Prostate gland (tissue), 2 donors: ENCODE measurements at regions not wholly inside any gene's neighbourhood (a gene's known extent, or its start where the extent isn't known, plus 50 kb on each side); places are given as distances from the start of the nearest gene placed in this dataset.

Experiments
- POLR2A ChIP-seq: fragments of 450-650 bp; IDR thresholded peaks from one replicate; pipeline ENCODE4 v1.6.1; 2016; ENCODE audit warnings: antibody characterized with exemption, mild to moderate bottlenecking
- POLR2AphosphoS5 ChIP-seq: sonication (generic); formaldehyde crosslinking; IDR thresholded peaks from one replicate; pipeline ENCODE4 v1.6.1; 2017; ENCODE audit warnings: antibody characterized with exemption
- TF ChIP-seq, protein P1 (sequence below), 4 experiments: fragments of 200-600 bp in 2 of 4; fragments of 450-650 bp in 2 of 4; sonication (generic) in 2 of 4; IDR thresholded peaks; 1 replicate in 3 of 4; 2 replicates in 1 of 4; pipeline ENCODE4 v1.5.1; 2016 to 2019; ENCODE audit warnings: antibody characterized with exemption in 4 of 4, mild to moderate bottlenecking in 2 of 4, moderate library complexity in 2 of 4

DNA sequence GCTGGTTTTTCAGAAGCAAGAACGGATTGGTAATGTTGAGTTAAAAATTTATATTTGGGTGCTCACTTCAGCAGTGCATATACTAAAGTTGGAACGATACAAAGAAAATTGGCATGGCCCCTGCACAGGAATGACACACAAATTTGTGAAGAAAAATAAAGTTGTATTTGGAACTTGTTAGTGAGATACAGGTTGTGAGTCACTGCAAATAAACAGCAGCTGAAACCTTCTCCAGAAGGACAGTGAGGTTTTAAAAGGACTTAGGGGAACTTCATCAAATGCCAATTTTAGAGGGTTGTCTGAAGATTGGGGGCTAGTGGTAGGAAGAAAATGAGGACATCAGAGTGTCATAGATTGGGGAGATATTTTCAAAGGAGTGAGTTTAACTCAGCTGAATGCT lies 79.7 kb upstream of the ELOVL6 start:
- TF ChIP-seq, protein P1, sequence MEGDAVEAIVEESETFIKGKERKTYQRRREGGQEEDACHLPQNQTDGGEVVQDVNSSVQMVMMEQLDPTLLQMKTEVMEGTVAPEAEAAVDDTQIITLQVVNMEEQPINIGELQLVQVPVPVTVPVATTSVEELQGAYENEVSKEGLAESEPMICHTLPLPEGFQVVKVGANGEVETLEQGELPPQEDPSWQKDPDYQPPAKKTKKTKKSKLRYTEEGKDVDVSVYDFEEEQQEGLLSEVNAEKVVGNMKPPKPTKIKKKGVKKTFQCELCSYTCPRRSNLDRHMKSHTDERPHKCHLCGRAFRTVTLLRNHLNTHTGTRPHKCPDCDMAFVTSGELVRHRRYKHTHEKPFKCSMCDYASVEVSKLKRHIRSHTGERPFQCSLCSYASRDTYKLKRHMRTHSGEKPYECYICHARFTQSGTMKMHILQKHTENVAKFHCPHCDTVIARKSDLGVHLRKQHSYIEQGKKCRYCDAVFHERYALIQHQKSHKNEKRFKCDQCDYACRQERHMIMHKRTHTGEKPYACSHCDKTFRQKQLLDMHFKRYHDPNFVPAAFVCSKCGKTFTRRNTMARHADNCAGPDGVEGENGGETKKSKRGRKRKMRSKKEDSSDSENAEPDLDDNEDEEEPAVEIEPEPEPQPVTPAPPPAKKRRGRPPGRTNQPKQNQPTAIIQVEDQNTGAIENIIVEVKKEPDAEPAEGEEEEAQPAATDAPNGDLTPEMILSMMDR (IDR thresholded peaks at IDR 0.05) = no peak
- no peak for TF ChIP-seq POLR2A
- TF ChIP-seq POLR2AphosphoS5 = no peak
